Colonic mucosa (tissue), 4 donors: ENCODE measurements at regions not wholly inside any gene's neighbourhood (a gene's known extent, or its start where the extent isn't known, plus 50 kb on each side); places are given as distances from the start of the nearest gene placed in this dataset.

Source experiments
- DNase-seq: peaks from one replicate; pipeline ENCODE4 v3.0.0-alpha.2; 2020
- H3K27ac ChIP-seq: fragments of 200-600 bp; one replicate; pipeline ENCODE4 v1.8.0; 2021
- H3K27me3 ChIP-seq: fragments of 200-600 bp; one replicate; pipeline ENCODE4 v1.8.0; 2021
- H3K36me3 ChIP-seq: fragments of 200-600 bp; one replicate; pipeline ENCODE4 v1.8.0; 2021
- H3K4me1 ChIP-seq: fragments of 200-600 bp; one replicate; pipeline ENCODE4 v1.8.0; 2021; ENCODE audit warnings: mild to moderate bottlenecking
- H3K4me3 ChIP-seq: fragments of 200-600 bp; one replicate; pipeline ENCODE4 v1.8.0; 2021
- H3K9ac ChIP-seq, 2 donors: one replicate each; pipeline ENCODE4 v1.7.0; 2013; ENCODE audit warnings: control low read depth in 2 of 2, low read depth in 2 of 2, low read length in 2 of 2
- H3K9me3 ChIP-seq: fragments of 200-600 bp; one replicate; pipeline ENCODE4 v1.8.0; 2021
- CTCF ChIP-seq: fragments of 200-600 bp; IDR thresholded peaks from one replicate; pipeline ENCODE4 v1.8.0; 2022; ENCODE audit warnings: antibody characterized with exemption, mild to moderate bottlenecking
- intact Hi-C: fragments of 100-400 bp; cut with DNase I; formaldehyde crosslinking; loops from one replicate; pipeline ENCODE4 v1.14.1; 2022
- donor health status: healthy.
- donor health status: DM: no; HTN: no; CAD: no.
- donor health status: DM: no; HTN: no; CAD: no.

GRCh38 chr11:82105331-82105998 is 628.2 kb downstream of the FAM181B start:
- intact Hi-C loops: no loop called here
- H3K4me3 ChIP-seq: no peak overlapping the region
- no peaks in the 10 kb centered on the region for H3K27me3 ChIP-seq
- DNase-seq: no peak
- no peaks in the 10 kb centered on the region for H3K36me3 ChIP-seq
- no peak for TF ChIP-seq CTCF
- H3K4me1 ChIP-seq: no peaks in the 10 kb centered on the region
- H3K27ac ChIP-seq: no peak overlapping the region
- no peaks in the 10 kb centered on the region for H3K9me3 ChIP-seq
- no peak overlapping the region for H3K9ac ChIP-seq

- intact Hi-C loops: no loop called here
- no peaks in the 10 kb centered on the region for H3K4me1 ChIP-seq
- H3K9me3 ChIP-seq: no peaks in the 10 kb centered on the region
- DNase-seq: no peak
- H3K27me3 ChIP-seq: no peaks in the 10 kb centered on the region
- no peak for TF ChIP-seq CTCF
- no peak overlapping the region for H3K9ac ChIP-seq
- no peak overlapping the region for H3K27ac ChIP-seq
- no peaks in the 10 kb centered on the region for H3K36me3 ChIP-seq
- H3K4me3 ChIP-seq: no peak overlapping the region
Observed at GRCh38 chr11:82092904-82093303, 640.8 kb downstream of the FAM181B start.

- Histone ChIP-seq H3K27me3 (no peaks in the 10 kb centered on the region), H3K36me3 (no peaks in the 10 kb centered on the region), H3K9ac (no peak overlapping the region), H3K4me1 (no peaks in the 10 kb centered on the region), H3K9me3 (no peaks in the 10 kb centered on the region), H3K27ac (no peak overlapping the region), H3K4me3 (no peak overlapping the region)
- no peak for TF ChIP-seq CTCF
- intact Hi-C loops: no loop called here
- DNase-seq: no peak
Observed at GRCh38 chr11:82089426-82089825, 644.2 kb downstream of the FAM181B start.

- Histone ChIP-seq H3K27me3 (no peaks in the 10 kb centered on the region), H3K27ac (no peak overlapping the region), H3K4me1 (no peaks in the 10 kb centered on the region), H3K9ac (no peak overlapping the region), H3K36me3 (no peaks in the 10 kb centered on the region), H3K9me3 (no peaks in the 10 kb centered on the region), H3K4me3 (no peak overlapping the region)
- no peak for DNase-seq
- intact Hi-C loops: no loop called here
- TF ChIP-seq CTCF: no peak
Observed at GRCh38 chr11:82085493-82085892, 648.2 kb downstream of the FAM181B start.

GRCh38 chr11:82082976-82083375 is 650.7 kb downstream of the FAM181B start:
- no peaks in the 10 kb centered on the region for H3K27me3 ChIP-seq

More at GRCh38 chr11:82082976-82083375, 650.7 kb downstream of the FAM181B start:
- no peak for TF ChIP-seq CTCF
- Histone ChIP-seq H3K4me1 (no peaks in the 10 kb centered on the region), H3K9ac (no peak overlapping the region), H3K36me3 (no peaks in the 10 kb centered on the region), H3K4me3 (no peak overlapping the region), H3K27ac (no peak overlapping the region), H3K9me3 (no peaks in the 10 kb centered on the region)
- intact Hi-C loops: no loop called here
- no peak for DNase-seq
